Stimulated activated CD4-positive, alpha-beta T cell treated with anti-CD3 and anti-CD28 coated beads, Interleukin-2, amount 100 ng/mL, for 24 hours (primary cell): ENCODE measurements at regions not wholly inside any gene's neighbourhood (a gene's known extent, or its start where the extent isn't known, plus 50 kb on each side); places are given as distances from the start of the nearest gene placed in this dataset.
"Not testable (repeated sequence)": the region's sequence is repeated elsewhere in the genome, so short reads cannot be mapped to it uniquely, and the experiment has no call there.

Source experiments
- DNase-seq, 2 donors: peaks; one replicate each; pipeline ENCODE4 v3.0.0-alpha.2; 2020

GRCh38 chr2:167745667-167746066 is 501.7 kb downstream of the STK39 start:
- no peak for DNase-seq

GRCh38 chr2:167739921-167740320 is 507.5 kb downstream of the STK39 start:
- not testable (repeated sequence) for DNase-seq

DNA sequence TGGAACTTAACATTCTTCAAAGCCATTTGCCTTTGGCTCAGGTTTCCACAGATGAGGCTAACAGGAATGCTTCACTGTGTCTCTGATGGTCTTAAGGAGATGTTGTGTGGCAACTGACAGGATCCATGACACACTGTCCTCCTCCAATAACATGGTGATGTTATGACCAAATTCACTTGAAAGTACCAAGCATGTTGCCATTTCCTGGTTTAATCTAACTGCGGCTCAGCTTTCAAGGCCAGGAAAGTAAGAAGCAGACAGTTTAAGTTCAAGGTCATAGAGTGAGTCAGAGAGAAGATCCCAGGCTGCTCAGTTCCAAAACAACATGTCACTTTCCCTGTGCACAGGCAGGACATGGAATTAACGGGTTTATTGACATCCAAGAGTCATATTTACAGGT is 513.6 kb downstream of the STK39 start:
- DNase-seq, result no peak

DNA sequence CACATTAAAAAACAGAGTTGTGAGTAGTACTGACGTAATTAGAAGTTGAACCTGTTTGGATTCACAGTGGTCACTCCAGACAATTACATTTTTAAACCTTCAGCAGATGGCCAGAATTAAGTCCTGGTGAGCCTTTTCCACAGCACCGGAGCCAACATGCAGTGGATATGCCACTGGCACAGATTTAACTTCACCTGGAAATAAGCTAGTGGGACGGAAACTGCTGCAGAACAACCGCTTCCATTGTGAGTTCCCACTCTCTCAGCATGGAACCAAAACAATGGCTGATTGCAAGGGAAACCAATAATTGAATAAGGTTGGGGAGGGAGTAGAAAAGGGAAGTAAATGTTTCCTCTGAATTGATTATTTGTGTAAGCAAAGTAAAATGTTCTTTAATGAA is 515.1 kb downstream of the STK39 start:
- no peak for DNase-seq

GRCh38 chr2:167729911-167730310 is 517.5 kb downstream of the STK39 start:
- no peak for DNase-seq

- DNase-seq, result no peak
Observed at GRCh38 chr2:167726788-167727187, 520.6 kb downstream of the STK39 start.

GRCh38 chr2:167721593-167721992 is 525.8 kb downstream of the STK39 start:
- no peak for DNase-seq

DNA sequence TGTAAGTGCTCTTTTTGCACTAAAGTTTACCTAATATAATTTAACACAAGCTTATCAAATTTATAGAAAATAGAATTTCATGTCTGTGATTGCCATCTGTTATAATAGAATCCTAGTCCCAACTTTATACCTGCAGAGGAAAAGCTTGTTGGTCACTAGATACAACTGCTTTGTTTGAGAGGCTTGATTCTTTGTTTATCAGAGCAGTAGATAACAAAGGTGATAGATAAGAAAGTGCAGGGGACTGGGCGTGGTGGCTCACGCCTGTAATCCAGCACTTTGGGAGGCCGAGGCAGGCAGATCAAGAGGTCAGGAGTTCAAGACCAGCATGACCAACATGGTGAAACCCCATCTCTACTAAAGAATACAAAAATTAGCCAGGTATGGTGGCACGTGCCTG is 528.0 kb downstream of the STK39 start:
- no peak for DNase-seq

- DNase-seq, result no peak
Observed at GRCh38 chr2:167718560-167718959, 528.8 kb downstream of the STK39 start.

DNA sequence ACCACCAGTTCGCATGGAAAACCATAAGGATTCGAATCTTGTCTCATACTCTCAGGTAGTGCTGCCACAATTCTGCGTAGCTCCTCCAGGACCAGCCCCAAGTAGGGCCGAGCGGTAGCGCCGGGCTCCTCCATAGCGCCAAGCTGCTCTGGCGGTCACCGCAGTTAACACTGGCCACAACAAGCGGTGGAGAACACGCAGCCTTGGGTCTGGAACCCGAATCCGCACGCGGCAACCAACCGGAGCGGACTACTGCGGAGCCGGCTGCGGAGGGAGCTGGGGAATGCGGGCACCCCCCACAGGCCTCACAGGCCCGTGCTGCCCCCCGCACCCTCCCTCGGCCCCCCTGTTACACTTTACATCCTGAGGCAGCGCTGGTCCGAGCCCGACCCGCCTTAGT is 531.5 kb downstream of the STK39 start:
- DNase-seq, result no peak

- not testable (repeated sequence) for DNase-seq
Observed at GRCh38 chr2:167715498-167715897, 531.9 kb downstream of the STK39 start.

DNA sequence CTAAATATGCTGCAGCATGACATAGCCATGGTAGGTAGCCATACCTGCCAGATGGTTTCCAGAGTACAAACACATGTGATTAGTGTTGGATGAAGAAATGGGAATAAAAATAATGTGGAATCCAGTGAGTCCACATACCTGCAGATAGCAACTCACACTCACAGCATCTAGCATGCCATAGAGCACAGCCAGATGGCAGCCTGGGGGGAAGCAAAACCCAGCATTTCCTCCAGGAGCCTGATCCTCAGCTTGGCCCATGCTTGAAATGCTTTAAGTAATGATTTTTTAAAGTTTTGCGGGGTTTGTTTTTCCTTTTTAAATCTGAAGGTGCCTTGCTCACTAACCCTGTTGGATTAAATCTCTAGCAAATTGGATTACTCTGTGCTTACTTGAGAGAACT is 535.1 kb downstream of the STK39 start:
- DNase-seq, result no peak

- DNase-seq, result no peak
Observed at GRCh38 chr2:167708998-167709397, 538.4 kb downstream of the STK39 start.

- no peak for DNase-seq
Observed at GRCh38 chr2:167706800-167707199, 540.6 kb downstream of the STK39 start.

DNA sequence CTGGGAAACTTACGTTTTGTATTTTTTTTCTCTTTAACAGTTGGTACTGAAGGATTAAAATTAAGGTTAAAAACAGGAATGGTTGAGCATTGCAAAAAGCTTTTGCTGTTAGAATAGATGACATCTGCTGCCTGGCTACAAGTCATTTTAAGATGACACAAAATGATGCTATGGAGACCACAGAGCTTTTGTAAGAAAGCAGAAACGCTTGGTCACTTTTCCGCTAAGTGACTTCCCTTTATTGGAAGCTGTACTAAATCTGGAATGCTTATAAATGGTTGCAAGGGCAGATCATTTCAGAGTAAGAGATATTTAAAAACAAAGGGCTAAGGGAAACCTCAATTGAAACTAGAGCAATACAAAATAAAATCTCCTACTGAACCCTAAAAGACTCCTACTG is 544.0 kb downstream of the STK39 start:
- no peak for DNase-seq

DNA sequence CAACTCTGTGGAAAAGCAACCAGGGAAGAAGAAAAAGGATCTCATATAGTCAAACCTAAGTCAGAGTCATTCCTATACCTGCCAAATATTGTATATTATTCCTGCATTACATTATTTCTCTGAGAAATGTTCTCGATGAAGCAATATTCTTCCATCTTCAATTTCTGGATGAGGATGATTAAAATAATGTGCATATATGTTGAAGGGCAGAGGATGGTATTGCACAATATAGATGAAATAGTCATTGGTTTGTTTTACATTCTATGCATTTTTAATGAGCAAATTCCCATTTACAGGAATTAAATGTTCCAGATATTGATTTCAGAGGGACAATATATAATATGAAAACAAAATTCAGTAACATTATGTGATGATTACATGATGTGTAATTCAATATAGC is 545.2 kb downstream of the STK39 start:
- DNase-seq, result no peak

DNA sequence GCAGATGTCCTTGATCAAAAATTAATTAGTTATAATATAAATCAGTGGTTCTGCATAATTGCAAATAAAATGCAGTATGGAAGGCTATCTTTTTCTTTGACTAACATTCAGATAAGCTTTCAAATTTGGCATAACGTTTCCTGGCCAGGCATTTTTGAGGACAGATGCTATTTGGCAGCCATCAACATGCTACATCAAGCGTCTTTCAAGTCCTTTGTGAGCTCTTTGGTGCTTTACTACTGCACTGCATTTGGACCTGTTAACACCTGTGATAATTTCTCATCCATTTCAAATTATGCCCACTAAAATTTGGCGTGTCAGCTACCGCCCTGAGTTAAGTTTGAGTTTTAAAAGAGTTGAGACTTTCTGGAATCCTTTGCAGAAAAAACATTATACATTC is 545.7 kb downstream of the STK39 start:
- DNase-seq, result no peak

- no peak for DNase-seq
Observed at GRCh38 chr2:167697948-167698347, 549.4 kb downstream of the STK39 start.

DNA sequence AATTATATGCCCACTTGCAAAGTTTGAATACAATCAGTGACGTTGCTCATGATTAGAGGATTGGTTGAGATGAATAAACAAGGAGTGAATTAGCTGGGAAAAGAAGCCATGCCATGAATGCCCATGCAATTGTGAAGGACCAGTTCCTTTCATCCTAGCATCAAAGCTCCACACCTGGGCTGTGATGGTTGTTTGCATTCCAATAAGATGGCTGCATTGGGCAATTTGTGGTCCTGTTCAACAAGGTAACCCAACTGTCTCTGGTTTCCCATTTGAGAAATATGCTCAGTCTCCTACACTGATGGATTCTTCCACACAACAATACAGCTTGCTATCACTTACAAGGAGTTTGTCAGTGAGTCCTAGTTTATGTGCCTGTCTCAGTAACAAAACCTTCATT is 550.2 kb downstream of the STK39 start:
- no peak for DNase-seq

DNA sequence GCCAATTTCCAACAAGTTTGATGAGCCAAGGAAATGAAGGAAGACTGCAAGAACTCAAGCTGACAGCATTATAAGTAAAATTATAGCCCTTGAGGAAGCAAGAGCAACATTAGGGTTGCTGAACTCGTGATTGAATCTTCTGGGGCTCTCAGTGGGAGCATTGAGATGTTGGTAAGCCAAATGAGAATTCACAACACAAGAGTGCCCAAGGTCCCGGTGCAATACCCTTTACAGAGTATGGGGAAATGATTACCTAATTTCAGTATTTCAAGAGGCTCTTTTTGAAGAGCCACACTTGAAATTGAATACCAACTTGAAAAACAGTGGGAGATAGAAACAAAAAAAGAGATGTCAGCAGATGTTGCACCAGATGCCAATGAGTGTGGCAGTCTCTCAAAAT is 554.5 kb downstream of the STK39 start:
- no peak for DNase-seq

DNA sequence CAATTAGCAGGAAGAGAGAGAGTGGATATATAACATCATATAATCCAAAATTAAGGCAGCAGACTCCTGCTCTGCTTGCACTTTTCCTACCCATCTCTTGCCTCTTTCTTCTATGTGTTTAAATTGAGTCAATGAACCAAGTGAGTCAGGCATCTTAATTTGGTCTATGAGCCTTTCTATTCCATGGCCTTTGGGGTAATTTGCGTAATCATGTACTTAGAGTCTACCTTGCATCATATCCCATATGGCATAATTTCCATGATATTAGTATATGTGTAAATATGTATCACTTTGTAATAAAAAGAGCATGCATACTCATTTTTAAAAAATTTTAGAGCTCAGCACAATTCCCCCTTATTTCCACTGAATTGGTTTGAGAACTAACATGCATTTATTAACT is 555.2 kb downstream of the STK39 start:
- no peak for DNase-seq

GRCh38 chr2:167689444-167689843 is 558.0 kb downstream of the STK39 start:
- DNase-seq, result no peak

GRCh38 chr2:167686691-167687090 is 560.7 kb downstream of the STK39 start:
- no peak for DNase-seq

GRCh38 chr2:167681234-167682015 is 566.0 kb downstream of the STK39 start:
- no peak for DNase-seq

DNA sequence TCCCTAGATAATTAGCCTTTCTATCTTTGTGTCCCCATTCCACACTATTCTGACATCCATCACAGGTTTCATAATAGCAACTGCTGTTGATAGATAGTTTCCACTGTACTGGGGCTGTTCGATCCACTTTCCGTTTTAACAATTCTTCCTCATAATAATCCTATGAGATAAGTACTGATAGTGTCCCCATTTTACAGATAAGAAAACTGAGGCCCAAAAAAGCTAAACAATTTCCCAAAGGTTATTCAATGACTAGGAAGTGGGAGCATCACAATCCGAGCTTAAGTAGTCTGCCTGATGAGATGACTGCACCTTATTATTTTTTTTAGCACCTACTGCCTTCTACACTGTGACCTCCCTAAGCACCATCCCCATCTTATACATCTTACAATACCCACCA is 569.2 kb downstream of the STK39 start:
- DNase-seq, result no peak
